Parathyroid adenoma (tissue), 2 donors: ENCODE measurements at regions not wholly inside any gene's neighbourhood (a gene's known extent, or its start where the extent isn't known, plus 50 kb on each side); places are given as distances from the start of the nearest gene placed in this dataset.

Experiments used
- H2AFZ ChIP-seq: fragments of 300-600 bp; sonication (generic); one replicate; pipeline ENCODE4 v1.7.0; 2017; ENCODE audit warnings: antibody characterized with exemption, mild to moderate bottlenecking
- H3K27ac ChIP-seq: fragments of 300-600 bp; sonication (generic); one replicate; pipeline ENCODE4 v1.7.0; 2017
- H3K27me3 ChIP-seq: fragments of 300-600 bp; sonication (generic); one replicate; pipeline ENCODE4 v1.7.0; 2017; ENCODE audit warnings: low read length; ENCODE audit not compliant: control insufficient read depth, insufficient read depth
- H3K36me3 ChIP-seq: fragments of 300-600 bp; sonication (generic); one replicate; pipeline ENCODE4 v1.7.0; 2017; ENCODE audit warnings: low read length; ENCODE audit not compliant: control insufficient read depth, insufficient read depth
- H3K4me1 ChIP-seq: fragments of 300-600 bp; sonication (generic); one replicate; pipeline ENCODE4 v1.7.0; 2017; ENCODE audit warnings: control low read depth
- H3K4me2 ChIP-seq: fragments of 300-600 bp; sonication (generic); one replicate; pipeline ENCODE4 v1.7.0; 2017; ENCODE audit warnings: low read length
- H3K4me3 ChIP-seq: fragments of 300-600 bp; sonication (generic); one replicate; pipeline ENCODE4 v1.7.0; 2017; ENCODE audit warnings: low read depth, low read length
- H3K79me2 ChIP-seq: fragments of 300-600 bp; sonication (generic); one replicate; pipeline ENCODE4 v1.7.0; 2017; ENCODE audit warnings: control low read depth
- H3K9ac ChIP-seq: fragments of 300-600 bp; sonication (generic); one replicate; pipeline ENCODE4 v1.7.0; 2017; ENCODE audit warnings: mild to moderate bottlenecking
- H3K9me3 ChIP-seq: fragments of 300-600 bp; sonication (generic); one replicate; pipeline ENCODE4 v1.7.0; 2017; ENCODE audit warnings: low read length; ENCODE audit not compliant: control insufficient read depth
- CTCF ChIP-seq: fragments of 300-600 bp; sonication (generic); IDR thresholded peaks from one replicate; pipeline ENCODE4 v1.7.0; 2017; ENCODE audit warnings: antibody characterized with exemption, mild to moderate bottlenecking
- donor health status: primary hyperparathyroidism.

DNA sequence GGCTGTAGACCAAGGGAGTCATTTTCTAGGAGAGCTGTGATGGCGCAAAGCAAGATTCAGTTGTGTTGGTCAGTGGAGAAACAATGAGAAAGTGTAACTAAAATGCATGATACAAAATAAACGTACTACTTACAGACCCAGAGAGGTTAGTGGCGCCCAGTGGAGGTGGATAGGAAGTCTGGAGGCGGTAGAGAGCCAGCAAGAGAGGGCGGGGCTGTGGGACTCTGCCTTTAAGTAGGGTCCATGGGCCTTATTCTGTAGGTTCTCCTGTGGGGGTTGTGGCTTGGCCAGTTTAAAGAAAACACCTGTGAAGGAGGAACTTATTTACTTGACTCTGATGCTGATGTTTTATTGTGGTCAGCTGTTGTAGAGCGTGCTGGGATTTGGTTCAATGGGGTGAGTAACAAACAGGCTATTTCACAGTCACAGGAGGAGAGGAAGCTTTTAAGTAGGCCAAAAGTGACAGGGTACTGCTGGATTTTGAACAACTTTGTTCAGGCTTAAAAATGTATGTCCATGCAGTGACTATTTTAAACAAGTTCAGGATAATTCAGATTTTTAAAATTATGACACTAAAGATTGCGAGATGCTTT, 1097.7 kb downstream of the TMTC2 start:
- Histone ChIP-seq H3K9ac (no peak overlapping the region), H3K36me3 (no peaks in the 10 kb centered on the region), H3K27me3 (no peaks in the 10 kb centered on the region), H2AFZ (no peak overlapping the region), H3K9me3 (no peaks in the 10 kb centered on the region), H3K27ac (no peak overlapping the region), H3K4me1 (no peaks in the 10 kb centered on the region), H3K4me3 (no peak overlapping the region), H3K4me2 (no peak overlapping the region), H3K79me2 (no peaks in the 10 kb centered on the region)
- TF ChIP-seq CTCF = no peak

- Histone ChIP-seq H3K36me3 (no peaks in the 10 kb centered on the region), H3K27ac (no peak overlapping the region), H3K4me3 (no peak overlapping the region), H3K4me2 (no peak overlapping the region), H2AFZ (no peak overlapping the region), H3K9ac (no peak overlapping the region), H3K27me3 (no peaks in the 10 kb centered on the region), H3K9me3 (no peaks in the 10 kb centered on the region), H3K4me1 (no peaks in the 10 kb centered on the region), H3K79me2 (no peaks in the 10 kb centered on the region)
- TF ChIP-seq CTCF = no peak
Measured at GRCh38 chr12:83779526-83779925, 1092.8 kb downstream of the TMTC2 start.

DNA sequence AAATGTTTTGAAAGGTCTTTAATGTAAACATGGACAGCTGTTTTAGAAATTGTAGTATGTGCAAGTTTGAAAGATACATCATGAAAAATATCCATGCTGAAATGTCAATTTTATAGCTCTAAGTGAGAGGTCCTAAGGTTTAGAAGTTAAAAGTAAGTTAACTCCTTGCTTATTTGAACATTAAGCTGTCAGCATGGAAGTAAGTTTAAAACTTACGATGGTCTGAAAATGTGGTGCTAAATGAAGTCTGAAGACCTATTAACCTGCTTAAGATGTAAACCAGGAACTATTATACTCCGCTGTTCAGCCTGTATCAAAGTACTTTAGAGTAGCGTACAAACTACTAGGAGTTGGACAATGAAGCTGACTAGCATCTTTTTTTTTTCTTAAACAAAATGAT, 1082.4 kb downstream of the TMTC2 start:
- no peaks in the 10 kb centered on the region for H3K79me2 ChIP-seq
- H3K9ac ChIP-seq = no peak overlapping the region
- H3K4me3 ChIP-seq = no peak overlapping the region
- TF ChIP-seq CTCF = no peak
- H3K36me3 ChIP-seq = no peaks in the 10 kb centered on the region
- H3K27ac ChIP-seq = no peak overlapping the region
- H3K4me2 ChIP-seq = no peak overlapping the region
- no peaks in the 10 kb centered on the region for H3K9me3 ChIP-seq
- no peaks in the 10 kb centered on the region for H3K27me3 ChIP-seq
- H2AFZ ChIP-seq = no peak overlapping the region
- H3K4me1 ChIP-seq = no peaks in the 10 kb centered on the region

DNA sequence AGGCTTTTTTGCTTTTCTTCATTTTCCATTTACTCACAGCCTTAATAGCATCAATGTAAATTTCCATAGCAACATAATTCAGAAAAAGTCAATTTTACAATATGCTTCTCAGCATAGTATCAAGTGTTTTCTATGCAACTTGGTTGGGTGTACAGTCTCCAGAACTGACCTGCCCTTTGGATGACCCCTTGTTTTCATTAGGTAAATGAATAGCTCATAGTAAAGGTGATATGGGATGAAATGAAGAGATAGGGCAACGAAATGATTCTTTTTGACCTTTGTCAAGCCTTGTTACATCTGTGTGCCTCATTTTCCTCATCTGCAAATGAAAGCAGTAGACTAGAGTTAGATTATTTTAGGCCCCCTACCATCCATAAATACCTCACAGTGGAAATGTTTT, 1081.0 kb downstream of the TMTC2 start:
- no peak for TF ChIP-seq CTCF
- Histone ChIP-seq H3K27ac (no peak overlapping the region), H3K9ac (no peak overlapping the region), H3K4me1 (no peaks in the 10 kb centered on the region), H2AFZ (no peak overlapping the region), H3K4me2 (no peak overlapping the region), H3K4me3 (no peak overlapping the region), H3K36me3 (no peaks in the 10 kb centered on the region), H3K27me3 (no peaks in the 10 kb centered on the region), H3K79me2 (no peaks in the 10 kb centered on the region), H3K9me3 (no peaks in the 10 kb centered on the region)

GRCh38 chr12:83763425-83763824, 1076.7 kb downstream of the TMTC2 start:
- H2AFZ ChIP-seq = no peak overlapping the region
- no peaks in the 10 kb centered on the region for H3K79me2 ChIP-seq
- H3K4me3 ChIP-seq = no peak overlapping the region
- no peak overlapping the region for H3K27ac ChIP-seq
- TF ChIP-seq CTCF = no peak
- H3K4me2 ChIP-seq = no peak overlapping the region
- H3K36me3 ChIP-seq = no peaks in the 10 kb centered on the region
- no peaks in the 10 kb centered on the region for H3K27me3 ChIP-seq
- H3K4me1 ChIP-seq = no peaks in the 10 kb centered on the region
- H3K9me3 ChIP-seq = no peaks in the 10 kb centered on the region
- no peak overlapping the region for H3K9ac ChIP-seq
